GM12865 (cell line): ENCODE measurements at regions not wholly inside any gene's neighbourhood (a gene's known extent, or its start where the extent isn't known, plus 50 kb on each side); places are given as distances from the start of the nearest gene placed in this dataset.

ENCODE experiments used
- DNase-seq: peaks from one replicate; pipeline ENCODE4 v3.0.0; 2010; ENCODE audit warnings: low read depth
- H3K4me3 ChIP-seq: 2 replicates; pipeline ENCODE4 v1.5.1; 2011; ENCODE audit warnings: mild to moderate bottlenecking, low read depth, low read length, control low read depth
- CTCF ChIP-seq: IDR thresholded peaks from 2 replicates; pipeline ENCODE4 v1.5.1; 2011; ENCODE audit warnings: low read length, control low read depth, low read depth, inconsistent platforms; ENCODE audit not compliant: insufficient read depth; ENCODE audit errors: missing control alignments

- no peak overlapping the region for H3K4me3 ChIP-seq
- TF ChIP-seq CTCF, result no peak
- no peak for DNase-seq
Measured at GRCh38 chr12:69059465-69060457, 126.8 kb upstream of the CPM start.

GRCh38 chr12:69061574-69061973 is 128.6 kb upstream of the CPM start:
- TF ChIP-seq CTCF, result no peak
- DNase-seq, result no peak
- no peak overlapping the region for H3K4me3 ChIP-seq

GRCh38 chr12:69062621-69063237 is 129.8 kb upstream of the CPM start:
- H3K4me3 ChIP-seq, result no peak overlapping the region
- no peak for DNase-seq
- no peak for TF ChIP-seq CTCF

- no peak for DNase-seq
- TF ChIP-seq CTCF, result no peak
Measured at GRCh38 chr12:69064734-69065443, 131.9 kb upstream of the CPM start.

GRCh38 chr12:69065775-69066174 is 132.8 kb upstream of the CPM start:
- no peak overlapping the region for H3K4me3 ChIP-seq

More at GRCh38 chr12:69064734-69065443, 131.9 kb upstream of the CPM start:
- H3K4me3 ChIP-seq, result no peak overlapping the region

More at GRCh38 chr12:69065775-69066174, 132.8 kb upstream of the CPM start:
- no peak for TF ChIP-seq CTCF
- DNase-seq, result no peak
